PC-9 (cell line): ENCODE measurements at regions not wholly inside any gene's neighbourhood (a gene's known extent, or its start where the extent isn't known, plus 50 kb on each side); places are given as distances from the start of the nearest gene placed in this dataset.

Experiments used
- BruUV-seq: library from RNA; stranded (reverse); fragments of 400-500 nt; replicated peaks from 2 replicates; lab custom pipeline; 2021; lab: Mats Ljungman, UMichigan
- CTCF ChIA-PET: fragments of 300-600 bp; sonication (Branson Sonifier 250); formaldehyde crosslinking; loops from one replicate; lab custom pipeline; 2022; ENCODE audit warnings: antibody characterized with exemption; lab: Charles Lee
- POLR2A ChIA-PET: fragments of 300-600 bp; sonication (Branson Sonifier 250); formaldehyde crosslinking; loops from one replicate; lab custom pipeline; 2022; ENCODE audit warnings: antibody characterized with exemption; ENCODE audit not compliant: unreplicated experiment; lab: Charles Lee
- DNase-seq, 2 experiments: peaks; one replicate each; pipeline versions ENCODE4 v3.0.0 to v3.0.0-alpha.2; 2015 to 2022; ENCODE audit warnings: mixed read lengths in 1 of 2
- H2AFZ ChIP-seq: fragments of 200-600 bp; sonication (generic); 2 replicates; pipeline ENCODE4 v1.8.1; 2017; ENCODE audit warnings: antibody characterized with exemption
- H3F3A ChIP-seq: fragments of 200-600 bp; sonication (generic); 2 replicates; pipeline ENCODE4 v1.8.1; 2017; ENCODE audit warnings: antibody characterized with exemption, mild to moderate bottlenecking, low read depth; ENCODE audit not compliant: insufficient read depth
- H3K27ac ChIP-seq: fragments of 200-600 bp; sonication (generic); 2 replicates; pipeline ENCODE4 v1.6.1; 2016; ENCODE audit warnings: mixed run types
- H3K27me3 ChIP-seq: fragments of 200-600 bp; sonication (generic); 2 replicates; pipeline ENCODE4 v1.6.1; 2016; ENCODE audit warnings: low read depth, mixed run types; ENCODE audit not compliant: insufficient read depth
- H3K36me3 ChIP-seq: fragments of 200-600 bp; sonication (generic); 2 replicates; pipeline ENCODE4 v1.6.1; 2016; ENCODE audit warnings: low read depth, mixed run types
- H3K4me1 ChIP-seq: fragments of 200-600 bp; sonication (generic); replicated peaks from 2 replicates; pipeline ENCODE4 v1.6.1; 2016; ENCODE audit warnings: mixed run types; ENCODE audit not compliant: insufficient read depth
- H3K4me2 ChIP-seq: fragments of 200-600 bp; sonication (generic); 2 replicates; pipeline ENCODE4 v1.6.1; 2017; ENCODE audit warnings: mixed run types
- H3K4me3 ChIP-seq: fragments of 200-600 bp; sonication (generic); 2 replicates; pipeline ENCODE4 v1.6.1; 2016; ENCODE audit warnings: mixed run types
- H3K79me2 ChIP-seq: fragments of 200-600 bp; sonication (generic); 2 replicates; pipeline ENCODE4 v1.6.1; 2017; ENCODE audit warnings: low read depth, mixed run types
- H3K9me2 ChIP-seq: fragments of 200-600 bp; sonication (generic); 2 replicates; pipeline ENCODE4 v1.8.1; 2017; ENCODE audit warnings: mild to moderate bottlenecking; ENCODE audit not compliant: insufficient read depth
- H3K9me3 ChIP-seq: fragments of 200-600 bp; sonication (generic); 2 replicates; pipeline ENCODE4 v1.8.1; 2016; ENCODE audit warnings: low read depth; ENCODE audit not compliant: insufficient read depth
- H4K20me1 ChIP-seq: fragments of 200-600 bp; sonication (generic); 2 replicates; pipeline ENCODE4 v1.8.1; 2017; ENCODE audit not compliant: insufficient read depth
- CTCF ChIP-seq: fragments of 200-600 bp; sonication (generic); conservative IDR thresholded peaks from 2 replicates; pipeline ENCODE4 v1.6.1; 2017; ENCODE audit warnings: mixed run types, antibody characterized with exemption, mild to moderate bottlenecking, moderate library complexity
- EZH2 ChIP-seq: fragments of 200-600 bp; sonication (generic); IDR thresholded peaks from 2 replicates; pipeline ENCODE4 v1.8.0; 2017; ENCODE audit warnings: antibody characterized with exemption, low read depth
- intact Hi-C: fragments of 100-400 bp; cut with micrococcal nuclease; formaldehyde crosslinking; loops from one replicate; pipeline ENCODE4 v1.10.0; 2022; ENCODE audit not compliant: unreplicated experiment

- BruUV-seq, result no TSS peak
- no peak overlapping the region for H3K27ac ChIP-seq
- CTCF ChIA-PET, result no interaction called here
- H3K4me2 ChIP-seq, result no peak overlapping the region
- H3K4me1 ChIP-seq, result no peaks in the 10 kb centered on the region
- H3K4me3 ChIP-seq, result no peak overlapping the region
- H4K20me1 ChIP-seq, result no peaks in the 10 kb centered on the region
- TF ChIP-seq CTCF, result no peak
- TF ChIP-seq EZH2, result no peak
- no peaks in the 10 kb centered on the region for H3K9me3 ChIP-seq
- no peaks in the 10 kb centered on the region for H3F3A ChIP-seq
- intact Hi-C loops, result no loop called here
- no peak overlapping the region for H2AFZ ChIP-seq
- DNase-seq, result no peak
- no peaks in the 10 kb centered on the region for H3K36me3 ChIP-seq
- no peaks in the 10 kb centered on the region for H3K9me2 ChIP-seq
- peaks cover 15% of the 10 kb centered on the region; the same call in 1 of the 2 replicates for H3K27me3 ChIP-seq
- POLR2A ChIA-PET, result no interaction called here
- H3K79me2 ChIP-seq, result no peaks in the 10 kb centered on the region
These were observed 317.5 kb downstream of the SFMBT2 start for GRCh38 chr10:7093368-7093767.

GRCh38 chr10:7092603-7093002 is 318.2 kb downstream of the SFMBT2 start:
- Histone ChIP-seq H3K4me1 (no peaks in the 10 kb centered on the region), H4K20me1 (no peaks in the 10 kb centered on the region), H3K9me3 (no peaks in the 10 kb centered on the region), H3F3A (no peaks in the 10 kb centered on the region), H3K27me3 (peaks cover 14% of the 10 kb centered on the region; the same call in 1 of the 2 replicates), H2AFZ (no peak overlapping the region), H3K79me2 (no peaks in the 10 kb centered on the region), H3K27ac (no peak overlapping the region), H3K4me2 (no peak overlapping the region), H3K9me2 (no peaks in the 10 kb centered on the region), H3K4me3 (no peak overlapping the region), H3K36me3 (no peaks in the 10 kb centered on the region)
- no peak for TF ChIP-seq EZH2
- no peak for TF ChIP-seq CTCF
- BruUV-seq, result no TSS peak
- ChIA-PET CTCF (no interaction called here), POLR2A (no interaction called here)
- DNase-seq, result no peak
- intact Hi-C loops, result no loop called here

- Histone ChIP-seq H3K36me3 (no peaks in the 10 kb centered on the region), H3K4me2 (no peak overlapping the region), H2AFZ (no peak overlapping the region), H3K27me3 (peaks cover 4% of the 10 kb centered on the region; the same call in 1 of the 2 replicates), H3K4me3 (no peak overlapping the region), H3K27ac (no peak overlapping the region), H3K9me3 (no peaks in the 10 kb centered on the region), H4K20me1 (no peaks in the 10 kb centered on the region), H3K79me2 (no peaks in the 10 kb centered on the region), H3F3A (no peaks in the 10 kb centered on the region), H3K9me2 (no peaks in the 10 kb centered on the region), H3K4me1 (no peaks in the 10 kb centered on the region)
- CTCF ChIA-PET, result no interaction called here
- intact Hi-C loops, result no loop called here
- POLR2A ChIA-PET, result no interaction called here
- no peak for TF ChIP-seq EZH2
- BruUV-seq, result no TSS peak
- no peak for DNase-seq
These were observed 320.3 kb downstream of the SFMBT2 start for GRCh38 chr10:7090529-7090928.
